AG04450 (cell line): ENCODE measurements at regions not wholly inside any gene's neighbourhood (a gene's known extent, or its start where the extent isn't known, plus 50 kb on each side); places are given as distances from the start of the nearest gene placed in this dataset.
A peak's percentile ranks its signal among the peaks of the same experiment; 100 is the strongest.

Experiments used
- CTCF ChIA-PET: fragments of 300-600, 350-600 bp; formaldehyde crosslinking; extraction: SDS; loops from one replicate; lab custom pipeline; 2022; ENCODE audit warnings: antibody characterized with exemption, inconsistent platforms; lab: Charles Lee
- POLR2A ChIA-PET: fragments of 350-600 bp; formaldehyde crosslinking; extraction: SDS; loops from one replicate; lab custom pipeline; 2021; ENCODE audit warnings: antibody characterized with exemption, inconsistent platforms; lab: Yijun Ruan, JAX
- DNase-seq: peaks from one replicate; pipeline ENCODE4 v3.0.0-alpha.2; 2011; ENCODE audit warnings: low read depth, low spot score
- H3K27ac ChIP-seq: one replicate; pipeline ENCODE4 v1.5.1; 2012; ENCODE audit warnings: low read depth, low read length, control low read depth
- H3K27me3 ChIP-seq: one replicate; pipeline ENCODE4 v1.6.0; 2012; ENCODE audit warnings: low read length; ENCODE audit not compliant: control insufficient read depth, insufficient read depth
- H3K4me3 ChIP-seq: 2 replicates; pipeline ENCODE4 v1.5.1; 2011; ENCODE audit warnings: mild to moderate bottlenecking, low read depth, low read length, control low read depth
- H3K9me3 ChIP-seq: 2 replicates; pipeline ENCODE4 v1.5.1; 2012; ENCODE audit warnings: low read length; ENCODE audit not compliant: control insufficient read depth, insufficient read depth
- CTCF ChIP-seq: IDR thresholded peaks from 2 replicates; pipeline ENCODE4 v1.5.1; 2011; ENCODE audit warnings: low read depth, low read length, control low read depth, inconsistent platforms

GRCh38 chr5:69004676-69005075 lies 89.1 kb upstream of the SLC30A5 start:
- no peak for DNase-seq
- Histone ChIP-seq H3K27ac (no peak overlapping the region), H3K4me3 (no peak overlapping the region), H3K27me3 (peaks cover 3% of the 10 kb centered on the region), H3K9me3 (no peaks in the 10 kb centered on the region)
- ChIA-PET CTCF (no interaction called here), POLR2A (no interaction called here)
- no peak for TF ChIP-seq CTCF

- ChIA-PET POLR2A (no interaction called here), CTCF (interaction anchor here (3.5 kb wide), 1 partner anchor 719 kb away, joined by 9 read pairs; no protein-coding TSS in a partner anchor)
- Histone ChIP-seq H3K27me3 (peaks cover 3% of the 10 kb centered on the region), H3K27ac (no peak overlapping the region), H3K4me3 (no peak overlapping the region), H3K9me3 (no peaks in the 10 kb centered on the region)
- no peak for DNase-seq
- TF ChIP-seq CTCF: no peak
These were observed 87.8 kb upstream of the SLC30A5 start for GRCh38 chr5:69006030-69006429.

GRCh38 chr5:69007163-69007562 lies 86.7 kb upstream of the SLC30A5 start:
- no peak for DNase-seq
- POLR2A ChIA-PET: no interaction called here
- no peaks in the 10 kb centered on the region for H3K9me3 ChIP-seq
- H3K27me3 ChIP-seq: no peaks in the 10 kb centered on the region
- CTCF ChIA-PET: interaction anchor here (0.5 to 3.5 kb wide), 3 partner anchors 40 to 721 kb away, joined by 3 to 9 read pairs (median 4); no protein-coding TSS in a partner anchor
- H3K4me3 ChIP-seq: no peak overlapping the region
- no peak for TF ChIP-seq CTCF
- no peak overlapping the region for H3K27ac ChIP-seq

GRCh38 chr5:69007726-69008368 lies 86.0 kb upstream of the SLC30A5 start:
- no peak for DNase-seq
- Histone ChIP-seq H3K9me3 (no peaks in the 10 kb centered on the region), H3K4me3 (no peak overlapping the region), H3K27ac (no peak overlapping the region), H3K27me3 (no peaks in the 10 kb centered on the region)
- CTCF ChIA-PET: interaction anchor here (0.6 to 3.5 kb wide), 5 partner anchors 9 to 755 kb away, joined by 3 to 9 read pairs (median 3); no protein-coding TSS in a partner anchor
- TF ChIP-seq CTCF: peak; percentile 77
- POLR2A ChIA-PET: no interaction called here

GRCh38 chr5:69010476-69010875 lies 83.3 kb upstream of the SLC30A5 start:
- ChIA-PET CTCF (no interaction called here), POLR2A (no interaction called here)
- TF ChIP-seq CTCF: no peak
- no peaks in the 10 kb centered on the region for H3K9me3 ChIP-seq
- no peaks in the 10 kb centered on the region for H3K27me3 ChIP-seq
- no peak for DNase-seq
- H3K27ac ChIP-seq: no peak overlapping the region
- no peak overlapping the region for H3K4me3 ChIP-seq
